ENCODE measurements at regions not wholly inside any gene's neighbourhood (a gene's known extent, or its start where the extent isn't known, plus 50 kb on each side); places are given as distances from the start of the nearest gene placed in this dataset.

DNA sequence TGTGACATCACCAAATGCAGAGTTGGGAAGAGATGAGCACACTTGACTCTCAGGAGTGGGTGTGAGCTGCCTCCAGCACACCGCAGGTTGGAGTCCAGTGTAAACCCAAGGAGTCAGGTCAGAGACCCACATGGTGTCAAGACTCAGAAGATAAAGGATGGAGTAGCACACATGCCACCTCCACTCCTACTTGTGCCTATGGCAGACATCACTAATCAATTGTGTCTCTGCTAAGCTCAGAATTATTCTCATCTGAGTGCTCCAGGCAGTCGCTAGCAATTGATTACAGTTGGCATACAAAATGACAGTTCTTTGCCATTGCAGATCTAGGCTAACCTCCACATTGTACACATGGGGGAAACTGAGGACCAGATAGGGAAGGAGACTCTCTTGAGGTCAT lies 187.1 kb downstream of the RPS24 start:
- no peak for DNase-seq (ENCODE audit: low read depth)
- TF ChIP-seq CTCF (IDR thresholded peaks at IDR 0.05; ENCODE audit: insufficient read depth, low read depth, low read length) = no peak

DNA sequence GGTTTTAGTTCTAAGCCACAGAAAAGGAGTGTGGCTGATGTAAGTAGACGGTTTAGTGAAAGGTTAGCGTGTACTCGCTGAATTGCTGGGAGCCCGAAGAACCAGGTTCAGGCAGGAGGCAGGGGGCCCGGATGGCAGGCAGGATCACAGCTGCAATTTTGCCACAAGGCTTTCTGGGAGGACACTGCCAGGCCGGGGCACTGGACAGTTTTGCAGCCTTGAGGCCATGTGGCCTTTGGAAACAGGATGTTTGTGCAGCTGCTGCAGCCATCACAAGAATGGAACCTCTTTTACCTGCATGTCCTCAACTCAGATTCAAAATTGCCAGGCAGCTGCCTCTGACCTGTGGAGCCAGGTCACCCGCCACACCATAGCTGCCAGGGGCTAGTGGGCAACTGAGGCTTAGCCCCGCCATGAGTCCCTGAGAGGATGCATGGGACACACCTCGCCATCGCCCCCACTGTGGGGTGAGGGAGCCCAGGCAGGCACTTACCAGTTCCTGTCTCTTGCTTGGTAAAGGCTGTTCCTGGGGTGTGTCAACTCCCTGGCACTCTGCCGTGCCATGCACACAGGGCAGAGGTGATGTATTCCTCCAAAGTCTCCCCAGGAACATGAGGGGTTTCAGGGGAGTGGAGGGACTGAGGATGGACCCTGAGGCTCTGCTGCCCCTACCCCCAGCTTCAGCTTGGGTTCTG lies 188.6 kb downstream of the RPS24 start:
- no peak for TF ChIP-seq CTCF (IDR thresholded peaks at IDR 0.05; ENCODE audit: insufficient read depth, low read depth, low read length)
- no peak for DNase-seq (ENCODE audit: low read depth)
- no peak overlapping the region for H3K4me3 ChIP-seq (ENCODE audit: low read depth, low read length)

More for the DNA sequence above, 187.1 kb downstream of the RPS24 start:
- no peak overlapping the region for H3K4me3 ChIP-seq (ENCODE audit: low read depth, low read length)

- no peak for TF ChIP-seq CTCF (IDR thresholded peaks at IDR 0.05; ENCODE audit: insufficient read depth, low read depth, low read length)
- H3K4me3 ChIP-seq (ENCODE audit: low read depth, low read length) = no peak overlapping the region
- no peak for DNase-seq (ENCODE audit: low read depth)
Measured at GRCh38 chr10:78223088-78223487, 189.4 kb downstream of the RPS24 start.

GRCh38 chr10:78224602-78225001 lies 190.9 kb downstream of the RPS24 start:
- TF ChIP-seq CTCF (IDR thresholded peaks at IDR 0.05; ENCODE audit: insufficient read depth, low read depth, low read length) = no peak
- H3K4me3 ChIP-seq (ENCODE audit: low read depth, low read length) = no peak overlapping the region
- DNase-seq (ENCODE audit: low read depth) = no peak

DNA sequence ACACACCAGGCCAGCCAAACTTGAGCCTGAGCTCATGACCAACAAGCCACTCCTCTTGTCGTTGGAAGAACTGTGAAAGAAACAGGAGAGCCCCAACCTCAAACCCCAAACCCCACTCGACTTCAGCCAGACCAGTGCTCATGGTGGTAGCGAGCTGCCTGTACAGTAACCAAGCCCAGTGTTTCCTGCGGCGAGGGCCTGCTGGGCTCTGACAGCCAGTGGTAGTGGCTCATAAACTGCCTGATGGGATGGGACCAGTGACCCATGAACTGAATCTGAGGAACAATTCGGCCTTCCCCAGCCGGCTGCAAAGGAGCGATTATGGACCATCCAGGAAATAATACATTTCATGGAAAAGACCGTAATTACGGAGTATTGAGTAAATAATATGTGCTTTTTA lies 191.9 kb downstream of the RPS24 start:
- DNase-seq (ENCODE audit: low read depth) = no peak

GRCh38 chr10:78229489-78229888 lies 195.8 kb downstream of the RPS24 start:
- DNase-seq (ENCODE audit: low read depth) = no peak
- H3K4me3 ChIP-seq (ENCODE audit: low read depth, low read length) = no peak overlapping the region
- no peak for TF ChIP-seq CTCF (IDR thresholded peaks at IDR 0.05; ENCODE audit: insufficient read depth, low read depth, low read length)

More for the DNA sequence above, 191.9 kb downstream of the RPS24 start:
- TF ChIP-seq CTCF (IDR thresholded peaks at IDR 0.05; ENCODE audit: insufficient read depth, low read depth, low read length) = no peak
- no peak overlapping the region for H3K4me3 ChIP-seq (ENCODE audit: low read depth, low read length)

Data from fibroblast of villous mesenchyme (primary cell).